CD1c-positive myeloid dendritic cell (primary cell): ENCODE measurements at regions not wholly inside any gene's neighbourhood (a gene's known extent, or its start where the extent isn't known, plus 50 kb on each side); places are given as distances from the start of the nearest gene placed in this dataset.
"Not testable (repeated sequence)": the region's sequence is repeated elsewhere in the genome, so short reads cannot be mapped to it uniquely, and the experiment has no call there.

ENCODE experiments used
- DNase-seq: peaks from one replicate; pipeline ENCODE4 v3.0.0-alpha.2; 2016; ENCODE audit errors: extremely low spot score

GRCh38 chr4:82090717-82091116, 283.1 kb downstream of the HNRNPD start:
- DNase-seq = no peak

- DNase-seq = no peak
These were observed 289.0 kb downstream of the HNRNPD start for GRCh38 chr4:82084747-82085146.

- not testable (repeated sequence) for DNase-seq
These were observed 296.3 kb downstream of the HNRNPD start for GRCh38 chr4:82077471-82077995.

- no peak for DNase-seq
These were observed 297.0 kb downstream of the HNRNPD start for GRCh38 chr4:82076809-82077208.

GRCh38 chr4:82076359-82076758, 297.4 kb downstream of the HNRNPD start:
- DNase-seq = no peak

GRCh38 chr4:82071951-82072350, 301.8 kb downstream of the HNRNPD start:
- DNase-seq = no peak

GRCh38 chr4:82069883-82070638, 303.7 kb downstream of the HNRNPD start:
- no peak for DNase-seq

- no peak for DNase-seq
These were observed 310.8 kb downstream of the HNRNPD start for GRCh38 chr4:82063017-82063416.

GRCh38 chr4:82057990-82058544, 315.7 kb downstream of the HNRNPD start:
- DNase-seq = no peak

GRCh38 chr4:82055156-82055555, 318.6 kb downstream of the HNRNPD start:
- no peak for DNase-seq

- DNase-seq = no peak
These were observed 320.4 kb downstream of the HNRNPD start for GRCh38 chr4:82053396-82053795.

- no peak for DNase-seq
These were observed 323.0 kb downstream of the HNRNPD start for GRCh38 chr4:82050796-82051195.

GRCh38 chr4:82049294-82049693, 324.5 kb downstream of the HNRNPD start:
- no peak for DNase-seq

GRCh38 chr4:82047731-82048130, 326.1 kb downstream of the HNRNPD start:
- no peak for DNase-seq

GRCh38 chr4:82046796-82047195, 327.0 kb downstream of the HNRNPD start:
- no peak for DNase-seq

- no peak for DNase-seq
These were observed 328.5 kb downstream of the HNRNPD start for GRCh38 chr4:82045267-82045666.

GRCh38 chr4:82044141-82044993, 329.4 kb downstream of the HNRNPD start:
- peak; percentile 84 for DNase-seq

GRCh38 chr4:82043809-82044137, 330.0 kb downstream of the HNRNPD start:
- DNase-seq = no peak

- no peak for DNase-seq
These were observed 330.5 kb downstream of the HNRNPD start for GRCh38 chr4:82043081-82043808.

- no peak for DNase-seq
These were observed 331.7 kb downstream of the HNRNPD start for GRCh38 chr4:82042042-82042441.

- peak; percentile 24 for DNase-seq
These were observed 334.9 kb downstream of the HNRNPD start for GRCh38 chr4:82038936-82039335.

- no peak for DNase-seq
These were observed 337.6 kb downstream of the HNRNPD start for GRCh38 chr4:82036181-82036580.
